Hematopoietic multipotent progenitor cell treated with erythropoietin and hydrocortisone succinate and interleukin-3 and kit ligand, for 6 days (in vitro differentiated cells): ENCODE measurements at regions not wholly inside any gene's neighbourhood (a gene's known extent, or its start where the extent isn't known, plus 50 kb on each side); places are given as distances from the start of the nearest gene placed in this dataset.

Experiments used
- DNase-seq: peaks from one replicate; pipeline ENCODE4 v3.0.0-alpha.2; 2015

DNA sequence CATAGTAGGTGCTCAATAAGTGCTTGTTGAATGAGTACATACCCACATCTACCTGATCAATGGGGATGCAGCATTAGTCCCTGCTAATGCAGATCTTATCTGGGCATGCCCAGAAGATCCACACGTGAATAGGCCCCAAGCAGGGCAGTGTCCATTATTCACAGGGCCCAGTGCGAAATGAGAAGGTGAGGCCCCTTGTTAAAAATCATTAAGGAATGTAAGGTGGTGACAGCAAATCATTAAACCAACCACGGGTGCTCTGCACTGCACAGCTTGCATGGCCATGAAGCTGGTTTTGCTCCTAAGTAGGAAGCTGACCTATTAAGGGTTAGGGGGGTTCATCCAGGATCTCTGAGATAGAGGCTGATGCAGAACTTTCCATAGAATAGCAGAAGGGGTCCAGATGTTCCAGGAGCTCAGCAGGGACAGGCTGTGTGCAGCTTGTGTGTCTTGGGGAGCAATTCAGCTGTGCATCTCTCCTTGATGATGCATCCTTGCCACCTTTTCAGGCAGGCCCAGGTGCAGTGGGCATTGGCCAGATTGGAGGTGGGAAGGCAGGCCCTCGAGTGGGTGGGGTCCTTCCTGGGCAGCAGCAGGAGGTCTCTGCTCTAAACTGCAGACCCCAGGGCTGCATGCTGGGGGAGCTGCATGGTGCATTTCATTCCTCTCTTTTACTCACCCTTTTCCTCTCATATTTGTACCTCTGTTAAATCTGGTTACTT is 231.3 kb upstream of the PWP1 start:
- DNase-seq: no peak

DNA sequence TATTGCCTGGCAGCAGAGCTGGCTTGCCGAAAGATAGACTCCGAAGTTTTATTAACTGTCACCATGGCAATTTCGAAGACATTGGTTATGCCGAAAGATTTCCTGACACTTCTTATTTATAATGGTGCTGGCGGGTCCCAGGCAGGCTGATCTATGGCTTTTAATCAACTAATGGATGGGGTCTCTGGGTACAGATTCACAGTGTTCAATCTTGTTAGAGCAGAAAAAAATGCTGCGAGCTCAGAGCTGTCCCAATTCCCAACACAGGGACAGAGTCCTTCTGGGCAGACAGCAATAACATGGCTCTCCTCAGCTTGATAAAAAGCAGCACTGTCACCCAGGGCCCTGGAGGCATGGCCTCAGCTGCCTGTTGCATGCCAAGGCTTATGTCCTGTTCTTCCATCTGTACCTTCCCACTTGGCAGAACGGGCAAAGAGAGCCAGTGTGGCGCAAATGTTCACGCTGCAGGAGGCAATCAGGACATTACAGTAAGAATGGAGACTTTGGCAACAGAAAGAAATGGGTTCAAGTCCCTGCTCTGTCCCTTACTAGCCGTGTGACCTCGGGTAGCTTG is 228.2 kb upstream of the PWP1 start:
- no peak for DNase-seq

DNA sequence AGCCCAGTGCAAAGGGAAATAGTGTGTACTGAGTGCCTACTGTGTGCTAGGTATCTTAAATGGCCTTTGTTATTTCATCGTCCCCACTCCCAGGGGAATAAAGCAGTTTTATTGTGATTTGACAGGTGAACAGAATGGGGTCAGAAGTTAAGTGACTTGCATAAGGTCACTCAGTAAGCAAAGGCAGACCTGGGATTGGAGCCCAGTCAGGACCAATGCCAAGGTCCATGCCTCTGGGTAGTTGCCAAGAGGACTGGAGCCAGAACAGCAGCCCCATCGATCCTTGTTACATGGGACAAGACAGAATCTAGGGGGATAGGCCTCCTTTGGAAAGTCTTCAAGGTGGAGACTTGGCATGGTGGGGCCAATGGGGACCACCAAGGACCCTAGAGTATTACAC is 227.4 kb upstream of the PWP1 start:
- DNase-seq: no peak

- DNase-seq: no peak
These were observed 226.6 kb upstream of the PWP1 start for GRCh38 chr12:107458990-107459389.

DNA sequence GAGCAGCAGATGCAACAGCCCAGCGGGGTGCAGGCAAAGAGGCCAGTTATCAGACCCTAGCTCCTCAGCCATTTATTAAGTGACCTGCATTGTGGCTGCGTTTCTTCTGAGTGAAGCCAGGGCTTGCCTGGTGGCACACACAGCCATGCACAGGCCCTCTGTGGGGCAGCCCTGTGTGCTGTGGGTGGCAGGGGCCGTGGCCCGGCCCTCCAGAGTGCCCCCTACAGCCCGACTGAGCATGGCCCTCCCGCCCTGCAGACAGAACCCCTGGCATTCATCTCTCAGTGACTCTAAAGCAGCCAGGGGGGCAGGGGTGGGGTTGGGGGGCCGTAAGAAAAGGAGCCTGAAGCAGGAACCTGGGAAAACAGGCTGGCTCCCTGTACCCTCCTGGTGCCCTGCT is 226.0 kb upstream of the PWP1 start:
- DNase-seq: no peak

GRCh38 chr12:107461222-107461975 is 224.2 kb upstream of the PWP1 start:
- no peak for DNase-seq

- no peak for DNase-seq
These were observed 222.9 kb upstream of the PWP1 start for GRCh38 chr12:107462428-107463332.

GRCh38 chr12:107464644-107465043 is 221.0 kb upstream of the PWP1 start:
- DNase-seq: no peak

GRCh38 chr12:107465625-107466024 is 220.0 kb upstream of the PWP1 start:
- DNase-seq: no peak

DNA sequence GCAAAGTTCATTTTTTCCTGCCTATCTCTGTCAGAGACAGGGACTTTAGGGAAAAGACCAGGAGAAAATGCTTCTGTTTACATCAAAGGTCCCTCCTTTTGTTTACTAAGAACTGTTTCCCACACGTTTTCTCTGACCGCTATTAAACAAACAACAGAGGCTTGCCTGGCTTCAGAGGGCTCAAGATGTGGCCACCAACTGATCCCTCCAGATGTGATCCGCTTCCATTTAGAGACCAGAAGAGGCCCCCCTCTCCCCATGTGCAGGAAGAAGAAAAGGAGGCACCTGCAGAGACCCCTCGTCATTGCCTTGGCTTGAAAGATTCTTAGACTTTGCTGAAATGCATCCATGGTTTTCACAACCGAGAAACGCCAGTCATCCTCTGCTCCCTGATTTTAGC is 217.9 kb upstream of the PWP1 start:
- DNase-seq: no peak

DNA sequence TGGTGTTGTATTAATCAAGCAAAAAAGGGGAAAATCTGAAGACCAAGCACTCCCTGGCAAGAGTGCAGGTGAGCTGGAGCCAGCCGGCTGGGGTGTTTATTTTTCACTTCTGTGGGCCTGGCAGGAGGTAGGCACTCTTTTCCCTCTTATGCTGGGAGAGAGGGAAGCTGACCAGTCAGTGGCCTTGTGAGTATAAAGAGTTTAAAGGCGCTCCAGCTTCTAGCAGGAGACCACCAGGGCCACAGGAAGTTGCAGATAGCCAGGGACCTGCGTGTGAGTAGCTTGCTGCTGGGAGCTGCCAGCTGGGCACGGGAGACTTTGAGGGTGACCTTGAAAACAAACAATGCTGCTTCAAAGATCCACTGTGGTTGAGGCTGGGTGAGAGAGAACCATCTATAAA is 217.4 kb upstream of the PWP1 start:
- no peak for DNase-seq

DNA sequence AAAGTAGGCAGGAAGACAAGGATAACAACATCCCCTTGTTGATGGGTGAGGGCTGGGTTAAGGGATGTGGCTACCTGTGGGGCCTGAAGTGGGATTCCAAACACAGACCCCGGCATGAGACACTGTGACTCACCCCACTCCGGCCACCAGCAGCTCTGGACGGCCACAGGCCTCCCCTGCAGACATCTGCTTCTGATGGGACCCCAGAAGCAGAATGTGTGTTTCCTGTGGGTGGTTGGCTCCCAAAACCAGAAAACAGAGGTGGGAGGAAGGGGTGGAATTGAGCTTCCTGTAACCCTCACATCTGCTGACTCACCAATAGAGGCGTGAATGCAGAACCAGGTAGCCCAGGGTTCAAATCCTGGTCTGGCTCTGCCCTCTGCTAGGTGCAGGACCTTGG is 216.6 kb upstream of the PWP1 start:
- no peak for DNase-seq

GRCh38 chr12:107470645-107471044 is 215.0 kb upstream of the PWP1 start:
- no peak for DNase-seq

DNA sequence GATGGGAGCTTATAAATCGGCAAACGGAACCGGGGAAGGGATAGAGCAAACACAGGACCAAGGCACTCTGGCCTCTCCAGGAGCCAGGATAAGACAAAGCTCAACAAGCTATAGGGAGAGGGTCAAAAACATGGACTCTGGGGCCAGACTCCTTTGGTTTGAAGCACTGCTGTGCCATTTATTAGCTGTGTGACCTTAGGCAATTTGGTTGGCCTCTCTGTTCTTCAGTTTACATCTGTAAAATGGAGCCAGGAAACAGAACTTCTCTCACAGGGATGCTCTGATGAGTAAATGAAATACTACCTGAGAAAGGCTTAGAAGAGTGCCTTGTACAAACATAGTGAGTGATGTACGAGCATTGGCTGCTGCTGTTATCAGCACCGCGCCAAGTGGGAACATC is 213.3 kb upstream of the PWP1 start:
- no peak for DNase-seq

DNA sequence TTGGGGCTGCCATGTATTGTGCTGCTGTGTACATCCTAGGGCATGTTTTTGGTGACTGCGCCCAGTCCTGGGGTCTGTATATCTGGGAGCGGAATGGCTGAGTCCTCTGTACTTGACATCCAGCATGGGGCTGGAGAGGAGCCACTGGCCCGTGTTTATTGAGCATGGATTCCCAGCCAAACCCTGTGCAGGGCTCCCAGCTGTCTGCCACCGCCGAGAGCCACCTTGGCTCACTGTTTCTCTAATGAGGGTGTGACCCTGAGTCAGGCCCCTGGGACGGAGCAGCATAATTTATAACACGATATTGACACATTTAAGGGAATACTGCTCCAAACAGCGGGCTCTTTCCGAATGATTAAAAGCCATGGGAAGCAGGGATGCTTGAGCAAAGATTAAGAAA is 211.5 kb upstream of the PWP1 start:
- DNase-seq: no peak

DNA sequence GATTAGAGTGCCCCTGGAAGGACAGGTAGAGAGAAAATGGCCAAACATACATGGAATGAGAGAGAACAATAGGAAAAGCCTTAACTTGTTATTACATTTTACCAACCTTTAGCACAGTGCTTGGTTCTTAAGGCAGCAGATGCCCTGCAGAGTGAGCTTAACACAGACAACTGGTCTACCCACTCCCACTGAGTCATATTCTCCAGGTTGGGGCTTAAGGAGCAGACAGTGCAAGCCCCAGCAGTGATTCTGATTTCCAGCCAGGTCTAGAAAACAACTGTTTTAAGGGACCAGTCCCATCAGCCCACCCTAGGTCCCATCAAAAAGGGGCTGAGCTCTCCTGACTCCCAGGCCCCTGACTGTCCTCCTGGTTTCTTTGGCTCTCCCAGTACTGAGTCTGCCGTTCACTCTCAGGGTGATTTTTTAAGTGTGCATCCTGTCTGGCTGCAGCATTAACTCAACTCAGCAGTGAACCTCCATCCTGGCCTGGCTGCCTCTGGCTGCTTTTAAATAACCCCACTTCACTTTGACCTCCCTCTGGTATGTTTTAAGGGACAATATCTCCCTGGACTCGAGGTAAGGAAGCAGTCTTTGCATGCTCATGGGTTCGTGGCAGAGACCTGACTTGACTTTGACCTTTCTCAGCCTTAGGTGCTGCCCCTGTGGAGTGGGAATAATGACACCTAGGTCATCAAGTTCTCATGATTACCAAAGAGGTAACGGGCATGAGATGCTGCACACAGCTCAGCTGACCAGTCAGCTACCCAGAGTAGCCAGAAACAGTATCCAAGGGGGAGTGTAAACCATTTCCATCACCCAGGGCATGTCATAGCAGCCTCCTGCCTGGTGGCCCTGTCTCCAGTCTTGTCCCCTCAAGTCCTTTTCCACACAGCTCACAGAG is 210.7 kb upstream of the PWP1 start:
- no peak for DNase-seq

GRCh38 chr12:107475900-107476299 is 209.7 kb upstream of the PWP1 start:
- no peak for DNase-seq

- DNase-seq: no peak
These were observed 208.6 kb upstream of the PWP1 start for GRCh38 chr12:107477018-107477417.

- no peak for DNase-seq
These were observed 207.5 kb upstream of the PWP1 start for GRCh38 chr12:107477947-107478610.

GRCh38 chr12:107478881-107479280 is 206.7 kb upstream of the PWP1 start:
- DNase-seq: no peak

- DNase-seq: no peak
These were observed 204.6 kb upstream of the PWP1 start for GRCh38 chr12:107480836-107481608.
